SK-N-SH (cell line): ENCODE measurements at regions not wholly inside any gene's neighbourhood (a gene's known extent, or its start where the extent isn't known, plus 50 kb on each side); places are given as distances from the start of the nearest gene placed in this dataset.

ENCODE experiments used
- EP300 ChIP-seq, 2 experiments: IDR thresholded peaks; 2 replicates each; pipeline versions ENCODE4 v1.4.0 to v1.6.1; 2012; ENCODE audit warnings: borderline replicate concordance in 1 of 2, low read depth in 1 of 2, low read length in 1 of 2
- SIN3A ChIP-seq: IDR thresholded peaks from 2 replicates; pipeline ENCODE4 v1.6.1; 2012; ENCODE audit warnings: low read depth, mild to moderate bottlenecking, low read length, moderate library complexity, borderline replicate concordance

DNA sequence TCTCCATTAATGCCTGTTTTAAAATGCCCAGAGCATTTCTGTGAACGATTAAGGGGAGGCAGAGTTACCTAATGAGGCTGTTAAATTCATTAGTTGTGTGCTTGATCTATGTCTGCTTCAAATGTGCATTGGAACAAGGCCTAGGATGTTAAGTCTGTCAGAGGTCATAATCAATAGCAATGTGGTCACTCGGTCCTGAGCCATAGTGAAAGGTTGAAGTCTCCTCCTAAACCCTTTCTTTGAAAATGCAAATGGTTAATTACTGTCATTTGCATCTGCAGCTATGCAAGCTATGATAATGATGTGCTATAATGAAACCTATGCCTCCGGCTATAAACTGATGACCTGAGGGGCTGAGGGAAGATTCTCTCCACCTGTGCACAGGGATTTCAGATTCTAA lies 114.2 kb upstream of the NR5A2 start:
- no peak for TF ChIP-seq SIN3A
- no peak for TF ChIP-seq EP300 (IDR thresholded peaks at IDR 0.05; ENCODE audit: borderline replicate concordance in 1 of 2, low read depth in 1 of 2, low read length in 1 of 2)
